Adrenal gland (tissue), 9 donors: ENCODE measurements at regions not wholly inside any gene's neighbourhood (a gene's known extent, or its start where the extent isn't known, plus 50 kb on each side); places are given as distances from the start of the nearest gene placed in this dataset.

ENCODE experiments used
- DNase-seq, 7 donors: peaks; one replicate each; pipeline ENCODE4 v3.0.0-alpha.2; 2019 to 2020
- H3K27ac ChIP-seq, 5 donors: fragments of 200-600 bp; sonication (generic) in 4 of 5; 1 replicate in 3 of 5; 2 replicates in 2 of 5; pipeline versions ENCODE4 v1.5.1 to v1.8.0; 2016 to 2020; ENCODE audit warnings: mild to moderate bottlenecking in 1 of 5
- H3K27me3 ChIP-seq: fragments of 200-600 bp; 2 replicates; pipeline ENCODE4 v1.8.0; 2021
- H3K36me3 ChIP-seq, 2 donors: fragments of 200-600 bp; replicated peaks in 1 of 2; 1 replicate in 1 of 2; 2 replicates in 1 of 2; pipeline versions ENCODE4 v1.5.1 to v1.8.0; 2018 to 2022
- H3K4me1 ChIP-seq, 2 donors: fragments of 200-600 bp; replicated peaks in 1 of 2; 1 replicate in 1 of 2; 2 replicates in 1 of 2; pipeline versions ENCODE4 v1.5.1 to v1.8.0; 2018 to 2021
- H3K4me3 ChIP-seq, 4 donors: fragments of 200-600 bp; sonication (generic) in 3 of 4; one replicate each; pipeline ENCODE4 v1.5.1; 2016 to 2018
- H3K9me3 ChIP-seq, 3 donors: fragments of 200-600 bp; sonication (generic) in 1 of 3; replicated peaks in 1 of 3; 1 replicate in 2 of 3; 2 replicates in 1 of 3; pipeline versions ENCODE4 v1.5.1 to v1.8.0; 2016 to 2021
- CTCF ChIP-seq, 6 experiments: fragments of 450-650 bp in 4 of 6; fragments of 200-600 bp in 2 of 6; sonication (generic) in 1 of 6; IDR thresholded peaks; 1 replicate in 5 of 6; 2 replicates in 1 of 6; pipeline versions ENCODE4 v1.5.1 to v1.8.0; 2016 to 2021; ENCODE audit warnings: antibody characterized with exemption in 6 of 6, mild to moderate bottlenecking in 2 of 6, moderate library complexity in 1 of 6
- POLR2A ChIP-seq, 2 donors: fragments of 450-650 bp; IDR thresholded peaks; one replicate each; pipeline ENCODE4 v1.6.1; 2017; ENCODE audit warnings: antibody characterized with exemption in 2 of 2, mild to moderate bottlenecking in 2 of 2, moderate library complexity in 1 of 2
- WGBS, 4 donors: extraction: QIAGEN DNeasy Blood & Tissue Kit in 2 of 4; methylation state at CpG; one replicate each; pipeline versions ENCODE4 v1.1.5 to v1.1.7; 2013 to 2017; 5-methylcytosine and 5-hydroxymethylcytosine counted together
- intact Hi-C, 2 donors: fragments of 100-400 bp; cut with DNase I; formaldehyde crosslinking; loops; one replicate each; pipeline versions ENCODE4 v1.14.1 to v1.15.0; 2022 to 2023
- donor health status: healthy with polysubstance abuse.
- donor health status: Bipolar disorder and iron deficiency.
- donor health status: DM: yes; HTN: yes; CAD: no.
- donor health status: DM: no; HTN: no; CAD: no.
- donor health status: DM: no; HTN: no; CAD: no.

- H3K4me1 ChIP-seq: no peaks in the 10 kb centered on the region
- H3K9me3 ChIP-seq: no peaks in the 10 kb centered on the region
- H3K36me3 ChIP-seq: no peaks in the 10 kb centered on the region
- TF ChIP-seq CTCF (IDR thresholded peaks at IDR 0.05): no peak
- no peak for TF ChIP-seq POLR2A (IDR thresholded peaks at IDR 0.05)
- DNase-seq: no peak
- no peak overlapping the region for H3K27ac ChIP-seq
- no peak overlapping the region for H3K4me3 ChIP-seq
- intact Hi-C loops: no loop called here
- H3K27me3 ChIP-seq: peaks cover 11% of the 10 kb centered on the region
These were observed 75.5 kb upstream of the CISTR start for GRCh38 chr12:53827306-53827705.

GRCh38 chr12:53828598-53828997, 76.8 kb upstream of the CISTR start:
- intact Hi-C loops: no loop called here
- Histone ChIP-seq H3K9me3 (no peaks in the 10 kb centered on the region), H3K4me3 (no peak overlapping the region), H3K36me3 (no peaks in the 10 kb centered on the region), H3K4me1 (no peaks in the 10 kb centered on the region), H3K27ac (no peak overlapping the region), H3K27me3 (peaks cover 5% of the 10 kb centered on the region)
- WGBS, 4 donors: 64 to 87% (median 74%) methylated on average over 2 of the region's 2 CpGs
- no peak for TF ChIP-seq CTCF (IDR thresholded peaks at IDR 0.05)
- TF ChIP-seq POLR2A (IDR thresholded peaks at IDR 0.05): no peak
- no peak for DNase-seq

- Histone ChIP-seq H3K9me3 (no peaks in the 10 kb centered on the region), H3K4me3 (no peak overlapping the region), H3K4me1 (no peaks in the 10 kb centered on the region), H3K27ac (no peak overlapping the region), H3K36me3 (no peaks in the 10 kb centered on the region), H3K27me3 (peaks cover 5% of the 10 kb centered on the region)
- no peak for DNase-seq
- TF ChIP-seq POLR2A (IDR thresholded peaks at IDR 0.05): no peak
- TF ChIP-seq CTCF (IDR thresholded peaks at IDR 0.05): no peak
- 40 to 68% (median 47%) methylated on average over 3 of the region's 3 CpGs for WGBS, 4 donors
- intact Hi-C loops: no loop called here
These were observed 77.5 kb upstream of the CISTR start for GRCh38 chr12:53829130-53829819.

GRCh38 chr12:53830631-53831030, 78.9 kb upstream of the CISTR start:
- Histone ChIP-seq H3K4me3 (no peak overlapping the region), H3K27ac (no peak overlapping the region), H3K36me3 (no peaks in the 10 kb centered on the region), H3K9me3 (no peaks in the 10 kb centered on the region), H3K4me1 (no peaks in the 10 kb centered on the region), H3K27me3 (peaks cover 5% of the 10 kb centered on the region)
- WGBS, 4 donors: 85 to 90% (median 89%) methylated on average over 4 to 5 of the region's 5 CpGs
- no peak for DNase-seq
- TF ChIP-seq POLR2A (IDR thresholded peaks at IDR 0.05): no peak
- TF ChIP-seq CTCF (IDR thresholded peaks at IDR 0.05): no peak
- intact Hi-C loops: no loop called here
